Naive thymus-derived CD4-positive, alpha-beta T cell (primary cell): ENCODE measurements at regions not wholly inside any gene's neighbourhood (a gene's known extent, or its start where the extent isn't known, plus 50 kb on each side); places are given as distances from the start of the nearest gene placed in this dataset.

Experiments used
- ATAC-seq: fragments of 150-1000 bp; cut with Tn5 transposase; 2 replicates; pipeline ENCODE4 v1.10.0; 2021; ENCODE audit warnings: mild to moderate bottlenecking, moderate library complexity
- CTCF ChIA-PET: fragments of 350-600 bp; sonication (Branson Sonifier 250); formaldehyde crosslinking; loops from one replicate; lab custom pipeline; 2021; ENCODE audit warnings: antibody characterized with exemption; lab: Charles Lee
- POLR2A ChIA-PET: fragments of 350-600 bp; sonication (Branson Sonifier 250); formaldehyde crosslinking; loops from one replicate; lab custom pipeline; 2021; ENCODE audit warnings: antibody characterized with exemption, inconsistent platforms; lab: Charles Lee
- DNase-seq, 9 donors: peaks; one replicate each; pipeline versions ENCODE4 v3.0.0 to v3.0.0-alpha.2; 2020 to 2022; ENCODE audit warnings: mixed read lengths in 1 of 9
- H3K27ac ChIP-seq: one replicate; pipeline ENCODE4 v1.7.0; 2013; ENCODE audit warnings: mild to moderate bottlenecking, low read depth, low read length, moderate library complexity
- H3K27me3 ChIP-seq, 2 donors: one replicate each; pipeline ENCODE4 v1.7.0; 2013; ENCODE audit warnings: low read length in 2 of 2, mild to moderate bottlenecking in 2 of 2, moderate library complexity in 2 of 2; ENCODE audit not compliant: control insufficient read depth in 2 of 2, insufficient read depth in 2 of 2
- H3K36me3 ChIP-seq, 3 experiments: 1 replicate in 2 of 3; 2 replicates in 1 of 3; pipeline ENCODE4 v1.7.0; 2013; ENCODE audit warnings: low read length in 3 of 3, mild to moderate bottlenecking in 3 of 3, moderate library complexity in 1 of 3; ENCODE audit not compliant: insufficient read depth in 3 of 3, control insufficient read depth in 2 of 3
- H3K4me1 ChIP-seq, 2 donors: one replicate each; pipeline ENCODE4 v1.7.0; 2013; ENCODE audit warnings: low read length in 2 of 2, mild to moderate bottlenecking in 2 of 2, moderate library complexity in 1 of 2; ENCODE audit not compliant: control insufficient read depth in 2 of 2, insufficient read depth in 2 of 2
- H3K4me3 ChIP-seq: 2 replicates; pipeline ENCODE4 v1.7.0; 2013; ENCODE audit warnings: mild to moderate bottlenecking, low read length
- H3K9me3 ChIP-seq, 3 experiments: 1 replicate in 2 of 3; 2 replicates in 1 of 3; pipeline ENCODE4 v1.7.0; 2013; ENCODE audit warnings: low read length in 3 of 3; ENCODE audit not compliant: control insufficient read depth in 2 of 3
- H3K27ac Mint-ChIP-seq, 9 donors: one replicate each; pipeline ENCODE4 v1.8.0; 2020 to 2022; ENCODE audit warnings: mixed read lengths in 9 of 9, mild to moderate bottlenecking in 8 of 9, moderate library complexity in 5 of 9, inconsistent platforms in 2 of 9
- H3K27me3 Mint-ChIP-seq, 5 donors: one replicate each; pipeline ENCODE4 v1.8.0; 2021 to 2022; ENCODE audit warnings: mixed read lengths in 5 of 5, mild to moderate bottlenecking in 1 of 5
- H3K36me3 Mint-ChIP-seq, 5 donors: one replicate each; pipeline ENCODE4 v1.8.0; 2020 to 2022; ENCODE audit warnings: mixed read lengths in 5 of 5, mild to moderate bottlenecking in 3 of 5, inconsistent platforms in 1 of 5
- H3K4me1 Mint-ChIP-seq, 7 donors: one replicate each; pipeline ENCODE4 v1.8.0; 2020 to 2022; ENCODE audit warnings: mixed read lengths in 7 of 7, mild to moderate bottlenecking in 3 of 7, inconsistent platforms in 1 of 7
- H3K4me3 Mint-ChIP-seq, 10 donors: one replicate each; pipeline ENCODE4 v1.8.0; 2020 to 2022; ENCODE audit warnings: mild to moderate bottlenecking in 10 of 10, mixed read lengths in 10 of 10, moderate library complexity in 6 of 10, inconsistent platforms in 2 of 10
- H3K9me3 Mint-ChIP-seq, 11 donors: one replicate each; pipeline ENCODE4 v1.8.0; 2020 to 2022; ENCODE audit warnings: mixed read lengths in 11 of 11, mild to moderate bottlenecking in 4 of 11, inconsistent platforms in 1 of 11, moderate library complexity in 1 of 11
- intact Hi-C, 2 donors: fragments of 100-400 bp; cut with micrococcal nuclease; formaldehyde crosslinking; loops; one replicate each; pipeline ENCODE4 v1.15.1; 2023

DNA sequence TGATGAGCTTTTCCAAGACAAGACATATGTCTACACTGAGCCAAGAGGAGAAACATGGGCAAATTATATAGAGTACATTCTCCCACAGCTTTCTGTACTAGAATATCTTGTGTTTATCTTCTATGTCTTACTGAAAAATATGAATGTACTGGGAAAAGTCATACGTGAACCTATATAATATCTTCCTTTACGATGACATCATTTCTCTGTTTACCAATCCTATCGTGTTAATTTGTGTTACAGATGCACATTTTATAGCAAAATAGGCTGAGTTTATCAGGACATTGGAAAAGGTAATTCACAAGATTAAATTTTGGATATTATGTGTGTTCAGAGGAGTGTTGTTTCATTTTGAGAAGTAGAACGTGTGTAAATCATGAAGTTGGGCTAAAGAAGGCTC lies 452.5 kb upstream of the THRB start:
- no peaks in the 10 kb centered on the region for H3K36me3 Mint-ChIP-seq
- intact Hi-C loops: no loop called here
- POLR2A ChIA-PET: no interaction called here
- Histone ChIP-seq H3K9me3 (no peaks in the 10 kb centered on the region), H3K4me1 (no peaks in the 10 kb centered on the region), H3K4me3 (no peak overlapping the region), H3K27me3 (no peaks in the 10 kb centered on the region), H3K36me3 (no peaks in the 10 kb centered on the region), H3K27ac (no peak overlapping the region)
- peaks cover 0 to 14% (median 0%) of the 10 kb centered on the region in 11 donors for H3K9me3 Mint-ChIP-seq
- H3K27me3 Mint-ChIP-seq: no peaks in the 10 kb centered on the region
- DNase-seq: no peak
- no peak for ATAC-seq
- no peak overlapping the region for H3K27ac Mint-ChIP-seq
- CTCF ChIA-PET: no interaction called here
- no peaks in the 10 kb centered on the region for H3K4me1 Mint-ChIP-seq
- H3K4me3 Mint-ChIP-seq: no peak overlapping the region

DNA sequence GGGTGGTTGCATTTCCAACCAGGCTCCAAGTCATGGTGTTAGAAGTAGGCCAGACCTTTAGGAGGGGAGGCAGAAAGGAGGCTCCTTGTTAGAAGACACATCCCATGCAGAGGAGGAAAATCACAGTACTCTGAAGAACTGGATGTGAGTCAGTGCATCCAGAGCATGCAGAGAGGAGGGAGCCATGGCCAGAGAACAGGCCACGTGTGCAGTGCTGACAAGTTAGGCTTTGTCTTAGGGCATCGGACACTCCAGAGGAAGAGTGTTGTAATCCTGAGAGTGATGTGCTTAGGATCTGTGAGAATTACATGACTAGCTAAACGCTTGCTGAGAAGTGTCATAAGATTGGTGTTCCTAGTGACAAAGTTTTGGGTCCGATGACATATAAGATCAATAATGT lies 456.5 kb upstream of the THRB start:
- intact Hi-C loops: no loop called here
- no peak overlapping the region for H3K4me3 Mint-ChIP-seq

DNA sequence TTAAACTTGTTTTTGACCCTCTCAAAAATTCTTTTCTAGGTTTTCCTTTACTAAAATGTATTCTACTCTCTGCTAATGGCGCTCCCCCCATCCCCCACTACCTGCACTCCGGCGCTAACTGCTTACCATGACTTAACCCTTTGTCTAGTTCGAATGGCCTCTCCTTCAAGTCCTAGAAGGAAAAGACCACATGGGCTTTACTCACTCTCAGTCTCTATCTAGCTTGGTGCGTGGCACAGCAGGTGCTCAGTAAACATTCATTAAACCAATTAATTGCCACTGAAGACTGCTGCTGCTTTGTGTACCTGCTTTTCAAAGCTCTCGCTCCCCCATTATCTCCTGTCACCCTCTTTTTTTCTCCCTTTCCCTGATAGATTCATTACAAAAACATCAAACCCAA lies 457.7 kb upstream of the THRB start:
- ChIA-PET POLR2A (no interaction called here), CTCF (no interaction called here)
- H3K27me3 ChIP-seq: no peaks in the 10 kb centered on the region
- H3K27ac ChIP-seq: no peak overlapping the region
- no peak for ATAC-seq
- Mint-ChIP-seq H3K4me1 (no peaks in the 10 kb centered on the region), H3K9me3 (peaks cover 0 to 17% (median 0%) of the 10 kb centered on the region in 11 donors), H3K27me3 (peaks cover 0 to 7% (median 0%) of the 10 kb centered on the region in 5 donors), H3K27ac (no peak overlapping the region), H3K4me3 (no peak overlapping the region), H3K36me3 (peaks cover 0 to 4% (median 0%) of the 10 kb centered on the region in 5 donors)
- H3K4me1 ChIP-seq: no peaks in the 10 kb centered on the region
- no peaks in the 10 kb centered on the region for H3K36me3 ChIP-seq
- no peak overlapping the region for H3K4me3 ChIP-seq
- no peak for DNase-seq
- no peaks in the 10 kb centered on the region for H3K9me3 ChIP-seq
- intact Hi-C loops: no loop called here

More for the DNA sequence above, 456.5 kb upstream of the THRB start:
- no peak for DNase-seq
- H3K9me3 Mint-ChIP-seq: peaks cover 0 to 17% (median 0%) of the 10 kb centered on the region in 11 donors
- Histone ChIP-seq H3K4me3 (no peak overlapping the region), H3K27me3 (no peaks in the 10 kb centered on the region), H3K36me3 (no peaks in the 10 kb centered on the region), H3K9me3 (no peaks in the 10 kb centered on the region), H3K27ac (no peak overlapping the region), H3K4me1 (no peaks in the 10 kb centered on the region)
- POLR2A ChIA-PET: no interaction called here
- H3K4me1 Mint-ChIP-seq: no peaks in the 10 kb centered on the region
- CTCF ChIA-PET: no interaction called here
- H3K36me3 Mint-ChIP-seq: peaks cover 0 to 4% (median 0%) of the 10 kb centered on the region in 5 donors
- ATAC-seq: no peak
- H3K27me3 Mint-ChIP-seq: peaks cover 0 to 7% (median 0%) of the 10 kb centered on the region in 5 donors
- no peak overlapping the region for H3K27ac Mint-ChIP-seq

DNA sequence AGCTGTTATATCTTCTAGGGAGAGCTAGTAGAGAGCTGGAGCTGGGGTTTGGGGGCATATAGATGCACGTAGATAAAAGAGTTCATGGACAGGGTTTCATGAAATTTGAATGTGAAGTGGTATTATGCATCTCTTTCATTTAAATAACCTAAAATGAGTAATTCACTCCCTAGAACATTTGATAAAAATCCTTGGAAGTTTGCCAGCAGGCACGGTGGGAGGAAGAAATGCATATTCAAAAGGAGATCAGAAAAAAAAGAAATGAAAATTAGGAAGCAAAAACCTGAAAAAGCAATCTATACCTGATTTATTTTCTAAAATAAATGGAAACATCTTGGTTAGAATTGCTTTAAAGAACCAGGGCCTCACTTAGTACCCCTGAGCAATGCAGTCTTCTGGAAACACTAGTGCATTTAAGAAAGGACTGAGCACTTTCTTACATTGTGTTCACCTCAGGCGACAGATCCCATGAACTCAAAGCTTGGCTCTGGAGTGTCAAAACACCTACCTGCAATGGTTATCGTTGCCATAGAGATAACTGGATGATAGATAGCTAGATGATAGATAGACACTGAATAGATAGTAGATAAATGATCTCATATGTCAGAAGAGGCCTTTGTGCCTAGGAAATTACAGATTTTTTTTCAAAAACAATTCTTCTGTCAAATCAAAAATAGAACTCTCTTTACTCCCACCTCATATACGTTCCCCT lies 458.6 kb upstream of the THRB start:
- POLR2A ChIA-PET: no interaction called here
- H3K27ac Mint-ChIP-seq: no peak overlapping the region
- Histone ChIP-seq H3K4me1 (no peaks in the 10 kb centered on the region), H3K4me3 (no peak overlapping the region), H3K27ac (no peak overlapping the region), H3K27me3 (no peaks in the 10 kb centered on the region), H3K36me3 (no peaks in the 10 kb centered on the region), H3K9me3 (no peaks in the 10 kb centered on the region)
- peaks cover 0 to 4% (median 0%) of the 10 kb centered on the region in 5 donors for H3K36me3 Mint-ChIP-seq
- CTCF ChIA-PET: no interaction called here
- no peak for DNase-seq
- peaks cover 0 to 17% (median 0%) of the 10 kb centered on the region in 11 donors for H3K9me3 Mint-ChIP-seq
- H3K27me3 Mint-ChIP-seq: peaks cover 0 to 7% (median 0%) of the 10 kb centered on the region in 5 donors
- H3K4me1 Mint-ChIP-seq: no peaks in the 10 kb centered on the region
- intact Hi-C loops: no loop called here
- no peak overlapping the region for H3K4me3 Mint-ChIP-seq
- ATAC-seq: no peak

DNA sequence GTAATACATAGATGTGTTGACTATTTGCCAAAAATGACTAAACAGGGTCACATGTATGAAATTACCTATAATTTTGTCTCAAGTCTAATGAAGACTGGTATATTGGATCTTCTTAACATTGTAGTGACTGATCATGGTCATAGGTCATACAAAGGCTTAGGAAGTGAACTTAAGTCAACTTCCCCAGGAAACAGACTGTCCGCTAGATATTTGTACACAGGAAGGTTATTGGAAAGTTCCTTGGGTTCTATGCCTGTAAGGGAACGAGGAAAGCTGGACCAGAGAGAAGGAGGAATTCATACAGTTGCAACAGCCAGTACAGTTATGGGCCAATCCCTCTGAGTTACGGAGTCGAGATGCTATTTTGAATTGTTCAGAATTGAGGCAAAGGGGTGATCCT lies 462.0 kb upstream of the THRB start:
- no peak for ATAC-seq
- H3K9me3 ChIP-seq: no peaks in the 10 kb centered on the region
- peaks cover 0 to 7% (median 0%) of the 10 kb centered on the region in 5 donors for H3K27me3 Mint-ChIP-seq
- H3K4me1 ChIP-seq: no peaks in the 10 kb centered on the region
- H3K9me3 Mint-ChIP-seq: peaks cover 0 to 11% (median 0%) of the 10 kb centered on the region in 11 donors
- H3K36me3 ChIP-seq: no peaks in the 10 kb centered on the region
- H3K4me3 ChIP-seq: no peak overlapping the region
- CTCF ChIA-PET: no interaction called here
- POLR2A ChIA-PET: no interaction called here
- DNase-seq: no peak
- H3K27ac ChIP-seq: no peak overlapping the region
- H3K4me1 Mint-ChIP-seq: no peaks in the 10 kb centered on the region
- no peak overlapping the region for H3K4me3 Mint-ChIP-seq
- peaks cover 0 to 4% (median 0%) of the 10 kb centered on the region in 5 donors for H3K36me3 Mint-ChIP-seq
- intact Hi-C loops: no loop called here
- H3K27me3 ChIP-seq: no peaks in the 10 kb centered on the region
- H3K27ac Mint-ChIP-seq: no peak overlapping the region

DNA sequence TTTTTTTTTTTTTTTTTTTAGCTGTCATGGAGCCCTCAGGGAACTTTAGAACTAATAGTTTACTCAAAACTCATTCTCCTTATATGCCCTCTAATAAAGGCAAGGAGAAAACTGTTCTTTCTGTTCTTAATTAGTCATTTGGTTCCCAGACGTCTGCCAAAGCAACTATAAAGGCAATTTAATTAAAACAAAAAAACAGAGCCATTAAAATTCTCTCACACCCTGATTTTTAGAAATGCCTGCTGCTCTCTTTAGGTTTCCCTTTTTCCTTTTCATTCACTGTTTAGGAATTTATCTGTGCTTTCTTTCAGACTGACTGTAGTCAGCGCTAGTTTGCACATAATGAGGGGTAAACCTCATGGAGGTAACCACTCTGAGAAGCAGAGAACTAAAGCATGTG lies 463.6 kb upstream of the THRB start:
- Mint-ChIP-seq H3K4me3 (no peak overlapping the region), H3K27me3 (peaks cover 0 to 7% (median 0%) of the 10 kb centered on the region in 5 donors), H3K36me3 (peaks cover 0 to 4% (median 0%) of the 10 kb centered on the region in 5 donors), H3K4me1 (no peaks in the 10 kb centered on the region), H3K9me3 (peaks cover 0 to 11% (median 0%) of the 10 kb centered on the region in 11 donors), H3K27ac (no peak overlapping the region)
- Histone ChIP-seq H3K4me1 (no peaks in the 10 kb centered on the region), H3K36me3 (no peaks in the 10 kb centered on the region), H3K4me3 (no peak overlapping the region), H3K9me3 (no peaks in the 10 kb centered on the region), H3K27me3 (no peaks in the 10 kb centered on the region), H3K27ac (no peak overlapping the region)
- ChIA-PET POLR2A (no interaction called here), CTCF (no interaction called here)
- no peak for ATAC-seq
- intact Hi-C loops: no loop called here
- no peak for DNase-seq

DNA sequence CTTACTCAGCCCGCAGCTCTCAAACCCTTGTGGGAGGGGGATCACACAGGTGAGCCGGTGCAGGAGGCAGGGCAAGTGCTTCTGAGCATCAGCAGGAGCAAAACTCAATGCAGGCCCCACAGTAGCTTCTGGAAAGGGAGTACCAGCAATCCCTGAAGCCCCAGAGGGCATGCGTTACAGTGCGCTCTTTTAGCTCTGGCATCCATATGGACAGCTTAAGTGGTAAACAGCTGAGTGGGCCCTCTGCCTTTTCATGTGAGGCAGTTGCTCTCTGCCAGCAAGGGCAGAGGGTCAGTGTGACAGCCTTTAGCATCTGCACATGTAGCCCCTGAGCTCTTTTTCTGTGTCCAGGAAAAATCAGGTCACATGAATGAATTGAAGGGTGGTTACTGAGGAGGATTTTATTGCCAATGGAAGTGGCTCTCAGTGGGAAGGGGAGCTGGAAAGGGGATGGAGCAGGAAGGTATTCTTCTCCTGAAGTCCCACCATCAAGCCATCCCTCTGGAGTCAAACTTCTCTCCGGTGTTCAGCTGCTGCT lies 464.3 kb upstream of the THRB start:
- POLR2A ChIA-PET: no interaction called here
- Histone ChIP-seq H3K27me3 (no peaks in the 10 kb centered on the region), H3K4me3 (no peak overlapping the region)

More for the DNA sequence above, 464.3 kb upstream of the THRB start:
- Mint-ChIP-seq H3K9me3 (peaks cover 0 to 11% (median 0%) of the 10 kb centered on the region in 11 donors), H3K36me3 (peaks cover 0 to 4% (median 0%) of the 10 kb centered on the region in 5 donors), H3K27me3 (peaks cover 0 to 7% (median 0%) of the 10 kb centered on the region in 5 donors), H3K4me3 (no peak overlapping the region), H3K27ac (no peak overlapping the region), H3K4me1 (no peaks in the 10 kb centered on the region)
- Histone ChIP-seq H3K9me3 (no peaks in the 10 kb centered on the region), H3K36me3 (no peaks in the 10 kb centered on the region), H3K27ac (no peak overlapping the region), H3K4me1 (no peaks in the 10 kb centered on the region)
- intact Hi-C loops: no loop called here
- ATAC-seq (no peak), DNase-seq (no peak)
- CTCF ChIA-PET: no interaction called here
